ENCODE measurements at regions not wholly inside any gene's neighbourhood (a gene's known extent, or its start where the extent isn't known, plus 50 kb on each side); places are given as distances from the start of the nearest gene placed in this dataset.

DNA sequence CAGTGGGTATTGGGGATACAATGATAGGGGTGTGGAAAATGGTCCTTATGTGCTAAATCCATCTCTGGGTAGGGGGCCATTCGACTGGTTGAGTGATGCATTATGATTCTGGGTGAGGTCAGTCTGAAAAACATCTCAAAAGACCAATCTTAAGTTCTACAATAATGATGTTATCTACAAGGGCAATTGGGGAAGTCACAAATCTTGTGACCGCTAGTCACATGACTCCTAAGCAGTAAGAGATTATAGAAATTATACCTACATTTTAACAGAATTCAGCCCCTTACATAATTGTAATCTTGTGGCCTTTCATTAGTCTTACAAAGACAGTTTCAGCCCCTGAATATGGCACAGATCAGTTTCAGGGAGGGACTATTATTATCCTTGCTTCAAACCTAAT, 224.7 kb downstream of the PIK3R1 start:
- Histone ChIP-seq H3K4me1 (ENCODE audit: control insufficient read depth, insufficient read depth, low read length) (no peaks in the 10 kb centered on the region), H3K4me3 (ENCODE audit: low read depth, low read length) (no peak overlapping the region), H3K9me3 (ENCODE audit: control insufficient read depth, insufficient read depth, low read depth, low read length) (no peaks in the 10 kb centered on the region), H3K27ac (ENCODE audit: extremely low read depth, low read depth, low read length) (no peak overlapping the region), H3K36me3 (ENCODE audit: control insufficient read depth in 2 of 2, insufficient read depth in 1 of 2, low read length in 2 of 2) (no peaks in the 10 kb centered on the region)
- no peak for TF ChIP-seq ZSCAN18 (tag by site-specific recombination; IDR thresholded peaks at IDR 0.05)
- TF ChIP-seq WT1 (tag by site-specific recombination; IDR thresholded peaks at IDR 0.05), result no peak
- TF ChIP-seq GLI4 (tag by site-specific recombination; IDR thresholded peaks at IDR 0.05), result no peak
- TF ChIP-seq ZNF112 (tag by site-specific recombination; IDR thresholded peaks at IDR 0.05), result no peak
- TF ChIP-seq KLF9 (tag by site-specific recombination; IDR thresholded peaks at IDR 0.05; ENCODE audit: low read depth), result no peak
- TF ChIP-seq ZNF561 (tag by site-specific recombination; IDR thresholded peaks at IDR 0.05; ENCODE audit: borderline replicate concordance), result no peak
- ChIA-PET POLR2A (no interaction called here), CTCF (no interaction called here)

- Histone ChIP-seq H3K4me1 (ENCODE audit: control insufficient read depth, insufficient read depth, low read length) (no peaks in the 10 kb centered on the region), H3K27ac (ENCODE audit: extremely low read depth, low read depth, low read length) (no peak overlapping the region), H3K4me3 (ENCODE audit: low read depth, low read length) (no peak overlapping the region), H3K36me3 (ENCODE audit: control insufficient read depth in 2 of 2, insufficient read depth in 1 of 2, low read length in 2 of 2) (no peaks in the 10 kb centered on the region), H3K9me3 (ENCODE audit: control insufficient read depth, insufficient read depth, low read depth, low read length) (no peaks in the 10 kb centered on the region)
- ChIA-PET CTCF (interaction anchor here (0.7 to 1.2 kb wide), 2 partner anchors 155 to 913 kb away, joined by 3 to 5 read pairs; no protein-coding TSS in a partner anchor), POLR2A (no interaction called here)
- TF ChIP-seq SP3 (tag by site-specific recombination; IDR thresholded peaks at IDR 0.05), result no peak
- no peak for TF ChIP-seq ZBTB11 (tag by site-specific recombination; conservative IDR thresholded peaks at IDR 0.05; ENCODE audit: low read depth)
- no peak for TF ChIP-seq ZNF266 (tag by site-specific recombination; IDR thresholded peaks at IDR 0.05; ENCODE audit: low read depth)
- TF ChIP-seq ZNF596 (tag by site-specific recombination; IDR thresholded peaks at IDR 0.05), result no peak
- no peak for TF ChIP-seq ZNF837 (tag by site-specific recombination; IDR thresholded peaks at IDR 0.05)
- TF ChIP-seq ZNF2 (tag by site-specific recombination; IDR thresholded peaks at IDR 0.05), result no peak
- TF ChIP-seq, protein P1, sequence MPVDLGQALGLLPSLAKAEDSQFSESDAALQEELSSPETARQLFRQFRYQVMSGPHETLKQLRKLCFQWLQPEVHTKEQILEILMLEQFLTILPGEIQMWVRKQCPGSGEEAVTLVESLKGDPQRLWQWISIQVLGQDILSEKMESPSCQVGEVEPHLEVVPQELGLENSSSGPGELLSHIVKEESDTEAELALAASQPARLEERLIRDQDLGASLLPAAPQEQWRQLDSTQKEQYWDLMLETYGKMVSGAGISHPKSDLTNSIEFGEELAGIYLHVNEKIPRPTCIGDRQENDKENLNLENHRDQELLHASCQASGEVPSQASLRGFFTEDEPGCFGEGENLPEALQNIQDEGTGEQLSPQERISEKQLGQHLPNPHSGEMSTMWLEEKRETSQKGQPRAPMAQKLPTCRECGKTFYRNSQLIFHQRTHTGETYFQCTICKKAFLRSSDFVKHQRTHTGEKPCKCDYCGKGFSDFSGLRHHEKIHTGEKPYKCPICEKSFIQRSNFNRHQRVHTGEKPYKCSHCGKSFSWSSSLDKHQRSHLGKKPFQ (tag by site-specific recombination; IDR thresholded peaks at IDR 0.05), result no peak
- no peak for TF ChIP-seq ZFHX2 (tag by site-specific recombination; conservative IDR thresholded peaks at IDR 0.05)
- no peak for TF ChIP-seq ZNF138 (tag by site-specific recombination; IDR thresholded peaks at IDR 0.05; ENCODE audit: borderline replicate concordance)
- no peak for TF ChIP-seq ZNF48 (tag by site-specific recombination; IDR thresholded peaks at IDR 0.05)
- TF ChIP-seq ZNF791 (tag by site-specific recombination; IDR thresholded peaks at IDR 0.05), result no peak
- no peak for TF ChIP-seq GLIS2 (tag by site-specific recombination; IDR thresholded peaks at IDR 0.05)
- no peak for TF ChIP-seq SCRT2 (tag by site-specific recombination; IDR thresholded peaks at IDR 0.05)
- TF ChIP-seq ZNF76 (tag by site-specific recombination; IDR thresholded peaks at IDR 0.05; ENCODE audit: borderline replicate concordance, low read depth), result no peak
- TF ChIP-seq ZNF350 (tag by site-specific recombination; IDR thresholded peaks at IDR 0.05), result no peak
- TF ChIP-seq, protein P2, sequence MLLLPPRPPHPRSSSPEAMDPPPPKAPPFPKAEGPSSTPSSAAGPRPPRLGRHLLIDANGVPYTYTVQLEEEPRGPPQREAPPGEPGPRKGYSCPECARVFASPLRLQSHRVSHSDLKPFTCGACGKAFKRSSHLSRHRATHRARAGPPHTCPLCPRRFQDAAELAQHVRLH (tag by site-specific recombination; IDR thresholded peaks at IDR 0.05), result no peak
- no peak for TF ChIP-seq ZNF518A (tag by site-specific recombination; conservative IDR thresholded peaks at IDR 0.05; ENCODE audit: low read depth)
- no peak for TF ChIP-seq ZNF558 (tag by site-specific recombination; IDR thresholded peaks at IDR 0.05)
- TF ChIP-seq ZNF610 (tag by site-specific recombination; IDR thresholded peaks at IDR 0.05; ENCODE audit: borderline replicate concordance), result no peak
Measured at GRCh38 chr5:68440651-68441050, 225.1 kb downstream of the PIK3R1 start.
